ENCODE measurements at regions not wholly inside any gene's neighbourhood (a gene's known extent, or its start where the extent isn't known, plus 50 kb on each side); places are given as distances from the start of the nearest gene placed in this dataset.
A peak's percentile ranks its signal among the peaks of the same experiment; 100 is the strongest.

DNA sequence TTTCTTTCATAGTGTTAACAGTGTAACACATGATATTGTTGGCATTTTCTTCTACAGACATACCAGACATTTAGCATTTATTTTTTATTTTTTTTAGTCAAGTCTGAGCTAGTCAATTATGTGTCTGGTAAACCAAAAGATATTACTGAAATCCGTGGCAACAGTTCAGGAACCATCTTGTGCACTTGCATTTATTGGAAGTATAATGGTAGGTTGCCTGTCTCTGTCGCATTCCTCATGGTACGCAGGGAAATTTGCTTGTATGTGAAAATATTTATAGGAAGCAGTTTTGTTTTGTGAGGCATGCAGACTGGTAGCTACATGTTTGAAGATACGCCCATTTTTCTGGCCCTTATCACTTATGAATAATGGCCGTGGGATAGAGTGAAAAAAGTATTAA, 186.1 kb upstream of the SLC38A2 start:
- DNase-seq: no peak
- Histone ChIP-seq H3K9me3 (no peaks in the 10 kb centered on the region), H3F3A (replicated peaks; ENCODE audit: insufficient read depth) (peaks cover 45% of the 10 kb centered on the region), H3K4me1 (ENCODE audit: control insufficient read depth in 1 of 2, insufficient read depth in 2 of 2, low read depth in 1 of 2, low read length in 1 of 2) (peaks cover 5 to 53% of the 10 kb centered on the region in 2 experiments), H3K4me3 (ENCODE audit: low read depth in 2 of 2, low read length in 1 of 2) (no peak overlapping the region), H3K79me2 (ENCODE audit: insufficient read depth) (no peaks in the 10 kb centered on the region), H4K20me1 (ENCODE audit: insufficient read depth) (no peaks in the 10 kb centered on the region), H3K4me2 (no peak overlapping the region), H3K9me2 (no peaks in the 10 kb centered on the region), H3K27ac (ENCODE audit: low read depth in 2 of 2, low read length in 1 of 2) (peak overlapping the region in 1 of 2 experiments; percentile 100; a peak in 2 of 4 replicates), H3K9ac (no peak overlapping the region), H3K27me3 (ENCODE audit: insufficient read depth) (no peaks in the 10 kb centered on the region), H3K36me3 (replicated peaks in 1 of 2; ENCODE audit: control insufficient read depth in 1 of 2, insufficient read depth in 2 of 2, low read length in 1 of 2) (no peaks in the 10 kb centered on the region), H2AFZ (ENCODE audit: low read depth) (no peak overlapping the region)
- WGBS (ENCODE audit: low lambda C conversion rate): 92% methylated on average over 5 of the region's 5 CpGs
- TF ChIP-seq, protein P1, sequence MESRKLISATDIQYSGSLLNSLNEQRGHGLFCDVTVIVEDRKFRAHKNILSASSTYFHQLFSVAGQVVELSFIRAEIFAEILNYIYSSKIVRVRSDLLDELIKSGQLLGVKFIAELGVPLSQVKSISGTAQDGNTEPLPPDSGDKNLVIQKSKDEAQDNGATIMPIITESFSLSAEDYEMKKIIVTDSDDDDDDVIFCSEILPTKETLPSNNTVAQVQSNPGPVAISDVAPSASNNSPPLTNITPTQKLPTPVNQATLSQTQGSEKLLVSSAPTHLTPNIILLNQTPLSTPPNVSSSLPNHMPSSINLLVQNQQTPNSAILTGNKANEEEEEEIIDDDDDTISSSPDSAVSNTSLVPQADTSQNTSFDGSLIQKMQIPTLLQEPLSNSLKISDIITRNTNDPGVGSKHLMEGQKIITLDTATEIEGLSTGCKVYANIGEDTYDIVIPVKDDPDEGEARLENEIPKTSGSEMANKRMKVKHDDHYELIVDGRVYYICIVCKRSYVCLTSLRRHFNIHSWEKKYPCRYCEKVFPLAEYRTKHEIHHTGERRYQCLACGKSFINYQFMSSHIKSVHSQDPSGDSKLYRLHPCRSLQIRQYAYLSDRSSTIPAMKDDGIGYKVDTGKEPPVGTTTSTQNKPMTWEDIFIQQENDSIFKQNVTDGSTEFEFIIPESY (IDR thresholded peaks at IDR 0.05; ENCODE audit: borderline replicate concordance, low read depth): no peak
- TF ChIP-seq MEF2A (IDR thresholded peaks at IDR 0.05; ENCODE audit: borderline replicate concordance, low read depth): no peak
- no peak for TF ChIP-seq EP300 (IDR thresholded peaks at IDR 0.05; ENCODE audit: borderline replicate concordance in 1 of 2, low read depth in 1 of 2, low read length in 1 of 2)
- TF ChIP-seq FOSL2 (IDR thresholded peaks at IDR 0.05; ENCODE audit: borderline replicate concordance, low read depth): no peak
- TF ChIP-seq, protein P2, sequence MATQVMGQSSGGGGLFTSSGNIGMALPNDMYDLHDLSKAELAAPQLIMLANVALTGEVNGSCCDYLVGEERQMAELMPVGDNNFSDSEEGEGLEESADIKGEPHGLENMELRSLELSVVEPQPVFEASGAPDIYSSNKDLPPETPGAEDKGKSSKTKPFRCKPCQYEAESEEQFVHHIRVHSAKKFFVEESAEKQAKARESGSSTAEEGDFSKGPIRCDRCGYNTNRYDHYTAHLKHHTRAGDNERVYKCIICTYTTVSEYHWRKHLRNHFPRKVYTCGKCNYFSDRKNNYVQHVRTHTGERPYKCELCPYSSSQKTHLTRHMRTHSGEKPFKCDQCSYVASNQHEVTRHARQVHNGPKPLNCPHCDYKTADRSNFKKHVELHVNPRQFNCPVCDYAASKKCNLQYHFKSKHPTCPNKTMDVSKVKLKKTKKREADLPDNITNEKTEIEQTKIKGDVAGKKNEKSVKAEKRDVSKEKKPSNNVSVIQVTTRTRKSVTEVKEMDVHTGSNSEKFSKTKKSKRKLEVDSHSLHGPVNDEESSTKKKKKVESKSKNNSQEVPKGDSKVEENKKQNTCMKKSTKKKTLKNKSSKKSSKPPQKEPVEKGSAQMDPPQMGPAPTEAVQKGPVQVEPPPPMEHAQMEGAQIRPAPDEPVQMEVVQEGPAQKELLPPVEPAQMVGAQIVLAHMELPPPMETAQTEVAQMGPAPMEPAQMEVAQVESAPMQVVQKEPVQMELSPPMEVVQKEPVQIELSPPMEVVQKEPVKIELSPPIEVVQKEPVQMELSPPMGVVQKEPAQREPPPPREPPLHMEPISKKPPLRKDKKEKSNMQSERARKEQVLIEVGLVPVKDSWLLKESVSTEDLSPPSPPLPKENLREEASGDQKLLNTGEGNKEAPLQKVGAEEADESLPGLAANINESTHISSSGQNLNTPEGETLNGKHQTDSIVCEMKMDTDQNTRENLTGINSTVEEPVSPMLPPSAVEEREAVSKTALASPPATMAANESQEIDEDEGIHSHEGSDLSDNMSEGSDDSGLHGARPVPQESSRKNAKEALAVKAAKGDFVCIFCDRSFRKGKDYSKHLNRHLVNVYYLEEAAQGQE (IDR thresholded peaks at IDR 0.05; ENCODE audit: low read depth, low read length): no peak
- TF ChIP-seq NRF1 (IDR thresholded peaks at IDR 0.05; ENCODE audit: low read depth, low read length): no peak
- TF ChIP-seq, protein P3, sequence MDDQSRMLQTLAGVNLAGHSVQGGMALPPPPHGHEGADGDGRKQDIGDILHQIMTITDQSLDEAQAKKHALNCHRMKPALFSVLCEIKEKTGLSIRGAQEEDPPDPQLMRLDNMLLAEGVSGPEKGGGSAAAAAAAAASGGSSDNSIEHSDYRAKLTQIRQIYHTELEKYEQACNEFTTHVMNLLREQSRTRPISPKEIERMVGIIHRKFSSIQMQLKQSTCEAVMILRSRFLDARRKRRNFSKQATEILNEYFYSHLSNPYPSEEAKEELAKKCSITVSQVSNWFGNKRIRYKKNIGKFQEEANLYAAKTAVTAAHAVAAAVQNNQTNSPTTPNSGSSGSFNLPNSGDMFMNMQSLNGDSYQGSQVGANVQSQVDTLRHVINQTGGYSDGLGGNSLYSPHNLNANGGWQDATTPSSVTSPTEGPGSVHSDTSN (IDR thresholded peaks at IDR 0.05): no peak
- no peak for TF ChIP-seq RAD21 (IDR thresholded peaks at IDR 0.05; ENCODE audit: low read length)
- no peak for TF ChIP-seq SIN3A (IDR thresholded peaks at IDR 0.05; ENCODE audit: borderline replicate concordance, low read depth, low read length)
- TF ChIP-seq TCF12 (IDR thresholded peaks at IDR 0.05): no peak
- no peak for TF ChIP-seq MXI1 (IDR thresholded peaks at IDR 0.05; ENCODE audit: low read depth, low read length)
- no peak for TF ChIP-seq POLR2AphosphoS5 (IDR thresholded peaks at IDR 0.05; ENCODE audit: low read depth, low read length)
- ChIA-PET POLR2A (no interaction called here), CTCF (no interaction called here)
